SK-N-SH (cell line): ENCODE measurements at regions not wholly inside any gene's neighbourhood (a gene's known extent, or its start where the extent isn't known, plus 50 kb on each side); places are given as distances from the start of the nearest gene placed in this dataset.

Experiments used
- CTCF ChIA-PET: fragments of 300-600, 350-600 bp; formaldehyde crosslinking; extraction: SDS; loops from one replicate; lab custom pipeline; 2021; lab: Yijun Ruan, JAX
- POLR2A ChIA-PET: fragments of 350-600 bp; sonication (Branson Sonifier 250); formaldehyde crosslinking; extraction: SDS; loops from one replicate; lab custom pipeline; 2020; ENCODE audit warnings: antibody characterized with exemption, inconsistent platforms; lab: Yijun Ruan, JAX
- DNase-seq: peaks from one replicate; pipeline ENCODE4 v3.0.0; 2012
- H2AFZ ChIP-seq: fragments of 200-600 bp; sonication (generic); 2 replicates; pipeline ENCODE4 v1.8.1; 2016; ENCODE audit warnings: antibody characterized with exemption, mild to moderate bottlenecking, low read depth
- H3F3A ChIP-seq: fragments of 200-600 bp; sonication (generic); replicated peaks from 2 replicates; pipeline ENCODE3; 2016; ENCODE audit warnings: antibody characterized with exemption, mild to moderate bottlenecking; ENCODE audit not compliant: insufficient read depth
- H3K27ac ChIP-seq, 2 experiments: fragments of 200-500 bp in 1 of 2; fragments of 200-600 bp in 1 of 2; sonication (Bioruptor generic) in 1 of 2; sonication (generic), shearing (Covaris generic) in 1 of 2; 2 replicates each; pipeline versions ENCODE4 v1.5.1 to v1.6.1; 2014 to 2016; ENCODE audit warnings: low read depth in 2 of 2, inconsistent platforms in 1 of 2, low read length in 1 of 2, mild to moderate bottlenecking in 1 of 2, mixed read lengths in 1 of 2
- H3K27me3 ChIP-seq: fragments of 200-600 bp; sonication (generic), shearing (Covaris generic); 2 replicates; pipeline ENCODE4 v1.6.1; 2016; ENCODE audit warnings: mixed run types; ENCODE audit not compliant: insufficient read depth
- H3K36me3 ChIP-seq, 2 experiments: fragments of 200-500 bp in 1 of 2; fragments of 200-600 bp in 1 of 2; sonication (Bioruptor generic) in 1 of 2; sonication (generic) in 1 of 2; replicated peaks in 1 of 2; 2 replicates each; pipeline versions ENCODE3 to v1.5.1; 2014 to 2016; ENCODE audit warnings: low read length in 1 of 2, mild to moderate bottlenecking in 1 of 2; ENCODE audit not compliant: insufficient read depth in 2 of 2, control insufficient read depth in 1 of 2
- H3K4me1 ChIP-seq, 2 experiments: fragments of 200-500 bp in 1 of 2; fragments of 200-600 bp in 1 of 2; sonication (Bioruptor generic) in 1 of 2; sonication (generic), shearing (Covaris generic) in 1 of 2; 2 replicates each; pipeline versions ENCODE4 v1.5.1 to v1.6.1; 2014 to 2016; ENCODE audit warnings: low read depth in 1 of 2, low read length in 1 of 2, mixed run types in 1 of 2; ENCODE audit not compliant: insufficient read depth in 2 of 2, control insufficient read depth in 1 of 2
- H3K4me2 ChIP-seq: fragments of 200-600 bp; sonication (generic), shearing (Covaris generic); 2 replicates; pipeline ENCODE4 v1.6.1; 2017; ENCODE audit warnings: mixed run types
- H3K4me3 ChIP-seq, 2 experiments: fragments of 200-500 bp in 1 of 2; fragments of 200-600 bp in 1 of 2; sonication (Bioruptor generic) in 1 of 2; sonication (generic), shearing (Covaris generic) in 1 of 2; 2 replicates each; pipeline versions ENCODE4 v1.5.1 to v1.8.1; 2014 to 2016; ENCODE audit warnings: low read depth in 2 of 2, inconsistent platforms in 1 of 2, low read length in 1 of 2, mild to moderate bottlenecking in 1 of 2, mixed read lengths in 1 of 2, moderate library complexity in 1 of 2
- H3K79me2 ChIP-seq: fragments of 200-600 bp; sonication (generic); 2 replicates; pipeline ENCODE4 v1.8.1; 2017; ENCODE audit warnings: mild to moderate bottlenecking; ENCODE audit not compliant: insufficient read depth
- H3K9ac ChIP-seq: fragments of 200-600 bp; sonication (generic); 2 replicates; pipeline ENCODE4 v1.6.1; 2017; ENCODE audit warnings: mixed run types
- H3K9me2 ChIP-seq: fragments of 200-600 bp; sonication (generic); 2 replicates; pipeline ENCODE4 v1.6.1; 2017; ENCODE audit warnings: mixed run types
- H3K9me3 ChIP-seq: fragments of 200-600 bp; sonication (generic); 2 replicates; pipeline ENCODE4 v1.6.1; 2017; ENCODE audit warnings: mixed run types, mild to moderate bottlenecking, moderate library complexity
- H4K20me1 ChIP-seq: fragments of 200-600 bp; sonication (generic); 2 replicates; pipeline ENCODE4 v1.6.1; 2017; ENCODE audit warnings: mild to moderate bottlenecking, mixed run types; ENCODE audit not compliant: insufficient read depth
- CHD2 ChIP-seq: fragments of 150-350 bp; IDR thresholded peaks from 2 replicates; pipeline ENCODE4 v1.6.1; 2018; ENCODE audit warnings: low read length; ENCODE audit not compliant: partially characterized antibody
- CTCF ChIP-seq: fragments of 200-600 bp; sonication (generic); IDR thresholded peaks from 2 replicates; pipeline ENCODE4 v1.6.1; 2017; ENCODE audit warnings: antibody characterized with exemption, mild to moderate bottlenecking, moderate library complexity
- EP300 ChIP-seq, 2 experiments: IDR thresholded peaks; 2 replicates each; pipeline versions ENCODE4 v1.4.0 to v1.6.1; 2012; ENCODE audit warnings: borderline replicate concordance in 1 of 2, low read depth in 1 of 2, low read length in 1 of 2
- EZH2phosphoT487 ChIP-seq: fragments of 200-600 bp; sonication (generic); IDR thresholded peaks from 2 replicates; pipeline ENCODE4 v1.6.1; 2017; ENCODE audit warnings: low read depth, mixed run types, mild to moderate bottlenecking, antibody characterized with exemption, moderate library complexity, borderline replicate concordance
- GABPA ChIP-seq: IDR thresholded peaks from 2 replicates; pipeline ENCODE4 v1.4.0; 2012; ENCODE audit warnings: low read depth, mild to moderate bottlenecking
- GATA2 ChIP-seq: sonication (generic); formaldehyde crosslinking; IDR thresholded peaks from 2 replicates; pipeline ENCODE4 v1.5.0; 2020; ENCODE audit warnings: mild to moderate bottlenecking, missing genetic modification reagents
- MEF2A ChIP-seq: IDR thresholded peaks from 2 replicates; pipeline ENCODE4 v1.4.0; 2012; ENCODE audit warnings: low read depth, borderline replicate concordance
- NFIC ChIP-seq: IDR thresholded peaks from 2 replicates; pipeline ENCODE4 v1.4.0; 2012; ENCODE audit warnings: borderline replicate concordance
- NRF1 ChIP-seq: IDR thresholded peaks from 2 replicates; pipeline ENCODE4 v1.6.1; 2012; ENCODE audit warnings: low read depth, mild to moderate bottlenecking, low read length
- RAD21 ChIP-seq: IDR thresholded peaks from 2 replicates; pipeline ENCODE4 v1.6.1; 2012; ENCODE audit warnings: mild to moderate bottlenecking, low read length
- RCOR1 ChIP-seq: fragments of 150-350 bp; IDR thresholded peaks from 2 replicates; pipeline ENCODE4 v1.6.1; 2017; ENCODE audit warnings: antibody characterized with exemption, low read length
- REST ChIP-seq: IDR thresholded peaks from 2 replicates; pipeline ENCODE4 v1.6.1; 2012; ENCODE audit warnings: mild to moderate bottlenecking, low read depth, low read length, moderate library complexity
- RXRA ChIP-seq: IDR thresholded peaks from 2 replicates; pipeline ENCODE4 v1.4.0; 2012; ENCODE audit warnings: low read depth, mild to moderate bottlenecking, borderline replicate concordance
- TEAD4 ChIP-seq: IDR thresholded peaks from 2 replicates; pipeline ENCODE4 v1.4.0; 2012; ENCODE audit warnings: mild to moderate bottlenecking, borderline replicate concordance; ENCODE audit not compliant: insufficient read depth
- YY1 ChIP-seq: IDR thresholded peaks from 2 replicates; pipeline ENCODE4 v1.4.0; 2012; ENCODE audit warnings: low read depth, mild to moderate bottlenecking
- WGBS: methylation state at CpG from one replicate; pipeline ENCODE4 v1.1.6; 2017; ENCODE audit warnings: low lambda C conversion rate; 5-methylcytosine and 5-hydroxymethylcytosine counted together
- TF ChIP-seq, protein P1 (sequence below): IDR thresholded peaks from 2 replicates; pipeline ENCODE4 v1.4.0; 2012; ENCODE audit warnings: low read depth, borderline replicate concordance
- TF ChIP-seq, protein P2 (sequence below): IDR thresholded peaks from 2 replicates; pipeline ENCODE4 v1.4.0; 2012; ENCODE audit warnings: low read depth

DNA sequence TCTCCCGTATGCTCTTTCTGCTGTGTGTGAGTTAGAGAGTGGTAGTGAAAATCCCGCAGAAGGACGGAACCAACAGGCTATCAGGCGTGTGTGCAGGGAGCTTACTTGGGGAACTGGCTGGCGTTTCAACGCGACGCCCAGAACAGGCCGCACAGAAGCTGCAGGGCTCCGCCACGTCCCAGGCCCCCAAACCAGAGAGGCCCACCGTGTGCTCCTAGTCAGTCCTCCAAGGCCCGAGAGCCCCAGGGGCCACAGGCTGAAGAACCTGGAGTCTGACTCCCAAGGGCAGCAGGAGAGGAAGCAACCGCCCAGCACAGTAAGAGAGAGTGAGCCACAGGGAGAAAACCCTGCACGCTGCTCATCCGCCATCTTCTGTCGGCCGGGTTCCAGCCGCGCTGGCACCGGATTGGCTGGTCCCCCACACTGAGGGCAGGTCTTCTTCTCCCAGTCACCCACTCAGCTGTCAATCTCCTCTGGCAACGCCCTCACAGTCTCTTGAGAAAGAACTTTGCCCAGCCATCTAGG is 730.6 kb upstream of the VSTM2A start:
- H3K4me1 ChIP-seq, result no peaks in the 10 kb centered on the region
- H3K9ac ChIP-seq, result no peak overlapping the region
- H3K36me3 ChIP-seq, result no peaks in the 10 kb centered on the region
- no peaks in the 10 kb centered on the region for H3K79me2 ChIP-seq
- no peaks in the 10 kb centered on the region for H3F3A ChIP-seq
- H4K20me1 ChIP-seq, result no peaks in the 10 kb centered on the region
- DNase-seq, result no peak
- 68% methylated on average over 20 of the region's 22 CpGs for WGBS
- H3K4me2 ChIP-seq, result no peak overlapping the region
- H3K9me2 ChIP-seq, result no peaks in the 10 kb centered on the region; the same call in 1 of the 2 replicates
- POLR2A ChIA-PET, result no interaction called here
- CTCF ChIA-PET, result no interaction called here
- H3K4me3 ChIP-seq, result no peak overlapping the region
- peaks cover 8% of the 10 kb centered on the region; the same call in 1 of the 2 replicates for H3K9me3 ChIP-seq
- no peaks in the 10 kb centered on the region for H3K27me3 ChIP-seq
- no peak for TF ChIP-seq GABPA
- TF ChIP-seq, protein P1, sequence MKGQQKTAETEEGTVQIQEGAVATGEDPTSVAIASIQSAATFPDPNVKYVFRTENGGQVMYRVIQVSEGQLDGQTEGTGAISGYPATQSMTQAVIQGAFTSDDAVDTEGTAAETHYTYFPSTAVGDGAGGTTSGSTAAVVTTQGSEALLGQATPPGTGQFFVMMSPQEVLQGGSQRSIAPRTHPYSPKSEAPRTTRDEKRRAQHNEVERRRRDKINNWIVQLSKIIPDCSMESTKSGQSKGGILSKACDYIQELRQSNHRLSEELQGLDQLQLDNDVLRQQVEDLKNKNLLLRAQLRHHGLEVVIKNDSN, result no peak
- no peak for TF ChIP-seq EP300 (IDR thresholded peaks at IDR 0.05; ENCODE audit: borderline replicate concordance in 1 of 2, low read depth in 1 of 2, low read length in 1 of 2)
- TF ChIP-seq RXRA, result no peak
- TF ChIP-seq YY1, result no peak
- TF ChIP-seq RAD21, result no peak
- TF ChIP-seq, protein P2, sequence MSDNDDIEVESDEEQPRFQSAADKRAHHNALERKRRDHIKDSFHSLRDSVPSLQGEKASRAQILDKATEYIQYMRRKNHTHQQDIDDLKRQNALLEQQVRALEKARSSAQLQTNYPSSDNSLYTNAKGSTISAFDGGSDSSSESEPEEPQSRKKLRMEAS, result no peak
- TF ChIP-seq RCOR1, result no peak
- no peak for TF ChIP-seq CTCF
- no peak for TF ChIP-seq EZH2phosphoT487
- no peak for TF ChIP-seq GATA2 (CRISPR knock-in tag)
- H3K27ac ChIP-seq, result no peak overlapping the region
- H2AFZ ChIP-seq, result no peak overlapping the region

DNA sequence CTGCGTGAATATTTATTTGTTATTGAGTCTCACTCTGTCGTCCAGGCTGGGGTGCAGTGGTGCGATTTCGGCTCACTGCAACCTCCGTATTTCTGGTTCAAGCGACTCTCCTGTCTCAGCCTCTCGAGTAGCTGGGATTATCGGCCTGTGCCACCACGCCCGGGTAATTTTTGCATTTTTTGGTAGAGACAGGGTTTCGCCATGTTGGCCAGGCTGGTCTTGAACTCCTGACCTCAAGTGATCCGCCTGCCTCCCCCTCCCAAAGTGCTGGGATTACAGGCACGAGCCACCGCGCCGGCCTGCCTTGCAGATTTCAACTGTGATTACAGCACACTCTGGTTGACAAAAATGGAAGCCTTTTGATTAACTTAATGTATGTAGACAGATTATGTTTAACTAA is 730.0 kb upstream of the VSTM2A start:
- Histone ChIP-seq H3K36me3 (no peaks in the 10 kb centered on the region), H3K27me3 (no peaks in the 10 kb centered on the region), H3K9ac (no peak overlapping the region), H3K79me2 (no peaks in the 10 kb centered on the region), H3F3A (no peaks in the 10 kb centered on the region), H3K27ac (no peak overlapping the region), H4K20me1 (no peaks in the 10 kb centered on the region), H3K4me3 (no peak overlapping the region), H2AFZ (no peak overlapping the region), H3K4me1 (no peaks in the 10 kb centered on the region), H3K9me2 (no peaks in the 10 kb centered on the region; the same call in 1 of the 2 replicates), H3K9me3 (peaks cover 4% of the 10 kb centered on the region; the same call in 1 of the 2 replicates), H3K4me2 (no peak overlapping the region)
- no peak for DNase-seq
- TF ChIP-seq REST (no peak), RXRA (no peak), CHD2 (no peak), NFIC (no peak), MEF2A (no peak), TEAD4 (no peak), RAD21 (no peak), NRF1 (no peak)
- TF ChIP-seq, protein P2, result no peak
- ChIA-PET CTCF (no interaction called here), POLR2A (no interaction called here)
- 58% methylated on average over 16 of the region's 16 CpGs for WGBS
